Fibroblast of lung (primary cell): ENCODE measurements at regions not wholly inside any gene's neighbourhood (a gene's known extent, or its start where the extent isn't known, plus 50 kb on each side); places are given as distances from the start of the nearest gene placed in this dataset.

Experiments used
- EZH2 ChIP-seq: IDR thresholded peaks from 2 replicates; pipeline ENCODE4 v1.5.1; 2012; ENCODE audit warnings: low read length, control low read depth, mild to moderate bottlenecking; ENCODE audit errors: missing control alignments
- TF ChIP-seq, protein P1 (sequence below), 2 donors: IDR thresholded peaks in 1 of 2; conservative IDR thresholded peaks in 1 of 2; 1 replicate in 1 of 2; 2 replicates in 1 of 2; pipeline ENCODE4 v1.5.1; 2011 to 2012; ENCODE audit warnings: low read length in 2 of 2, control low read depth in 1 of 2, inconsistent platforms in 1 of 2, low read depth in 1 of 2, mild to moderate bottlenecking in 1 of 2

DNA sequence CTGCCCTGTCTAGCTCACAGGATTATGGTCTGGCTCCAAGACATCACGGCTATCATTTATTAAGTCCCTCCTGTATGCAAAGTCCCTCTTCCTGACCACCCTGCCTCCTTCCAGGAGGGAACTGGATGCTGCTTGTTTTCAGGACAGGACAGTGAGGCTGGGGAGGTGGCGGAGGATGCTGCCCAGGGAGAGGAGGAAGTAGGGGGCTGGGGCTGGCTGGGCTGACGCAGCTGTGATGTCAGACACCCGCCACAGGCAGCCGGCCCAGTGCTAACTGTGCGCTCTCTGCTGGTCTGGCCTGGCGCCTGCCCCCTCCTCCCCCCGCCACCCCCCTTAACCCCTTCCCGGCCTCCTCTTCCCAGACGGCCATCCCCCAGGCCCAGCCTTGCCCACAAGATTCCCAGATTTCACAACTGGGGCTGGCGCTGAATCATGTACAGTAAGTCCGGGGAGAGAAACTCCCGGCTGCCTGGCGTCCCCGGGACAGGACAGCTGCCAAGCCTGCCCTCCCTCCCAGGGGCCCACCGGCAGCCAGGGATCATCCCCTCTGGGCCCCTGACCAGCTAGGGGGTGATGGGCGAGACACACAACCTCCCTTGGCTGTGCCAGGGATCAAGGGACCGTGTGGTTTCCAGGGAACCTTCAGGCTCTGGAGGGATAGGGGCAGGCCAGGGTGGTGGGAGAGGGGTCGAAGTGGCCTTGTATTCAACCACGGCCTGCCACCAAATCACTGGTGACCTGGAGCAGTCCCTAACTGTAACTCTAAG is 118.1 kb downstream of the CEBPB start:
- TF ChIP-seq EZH2, result no peak
- TF ChIP-seq, protein P1, sequence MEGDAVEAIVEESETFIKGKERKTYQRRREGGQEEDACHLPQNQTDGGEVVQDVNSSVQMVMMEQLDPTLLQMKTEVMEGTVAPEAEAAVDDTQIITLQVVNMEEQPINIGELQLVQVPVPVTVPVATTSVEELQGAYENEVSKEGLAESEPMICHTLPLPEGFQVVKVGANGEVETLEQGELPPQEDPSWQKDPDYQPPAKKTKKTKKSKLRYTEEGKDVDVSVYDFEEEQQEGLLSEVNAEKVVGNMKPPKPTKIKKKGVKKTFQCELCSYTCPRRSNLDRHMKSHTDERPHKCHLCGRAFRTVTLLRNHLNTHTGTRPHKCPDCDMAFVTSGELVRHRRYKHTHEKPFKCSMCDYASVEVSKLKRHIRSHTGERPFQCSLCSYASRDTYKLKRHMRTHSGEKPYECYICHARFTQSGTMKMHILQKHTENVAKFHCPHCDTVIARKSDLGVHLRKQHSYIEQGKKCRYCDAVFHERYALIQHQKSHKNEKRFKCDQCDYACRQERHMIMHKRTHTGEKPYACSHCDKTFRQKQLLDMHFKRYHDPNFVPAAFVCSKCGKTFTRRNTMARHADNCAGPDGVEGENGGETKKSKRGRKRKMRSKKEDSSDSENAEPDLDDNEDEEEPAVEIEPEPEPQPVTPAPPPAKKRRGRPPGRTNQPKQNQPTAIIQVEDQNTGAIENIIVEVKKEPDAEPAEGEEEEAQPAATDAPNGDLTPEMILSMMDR (conservative IDR thresholded peaks at IDR 0.05 in 1 of 2, IDR thresholded peaks at IDR 0.05 in 1 of 2; ENCODE audit: low read depth in 1 of 2, low read length in 2 of 2), result peak in 1 of 2 donors; percentile 8
